ENCODE measurements at regions not wholly inside any gene's neighbourhood (a gene's known extent, or its start where the extent isn't known, plus 50 kb on each side); places are given as distances from the start of the nearest gene placed in this dataset.

DNA sequence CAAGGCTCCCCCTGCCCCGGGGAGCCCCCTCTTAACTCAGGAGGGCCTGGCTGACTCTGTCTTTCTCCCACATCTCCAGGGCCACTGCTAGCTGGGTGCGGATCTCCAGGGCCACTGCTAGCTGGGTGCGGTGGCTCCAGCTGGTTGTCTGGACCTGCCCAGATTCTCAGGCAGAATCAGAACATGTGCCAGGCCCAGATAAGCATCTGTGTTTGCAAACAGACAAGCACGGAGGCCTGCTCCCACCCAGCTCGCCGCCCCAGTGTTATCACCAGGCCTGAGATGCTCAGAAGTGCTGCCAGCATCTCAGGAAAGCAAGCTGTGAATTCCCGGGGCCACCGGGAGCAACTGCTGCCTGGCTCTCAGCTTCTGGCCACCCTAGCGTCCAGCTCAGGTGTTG is 98.4 kb upstream of the FZD10 start:
- intact Hi-C loops (cut with DNase I): no loop called here
- DNase-seq (ENCODE audit: missing footprints): no peak
- ATAC-seq: no peak

DNA sequence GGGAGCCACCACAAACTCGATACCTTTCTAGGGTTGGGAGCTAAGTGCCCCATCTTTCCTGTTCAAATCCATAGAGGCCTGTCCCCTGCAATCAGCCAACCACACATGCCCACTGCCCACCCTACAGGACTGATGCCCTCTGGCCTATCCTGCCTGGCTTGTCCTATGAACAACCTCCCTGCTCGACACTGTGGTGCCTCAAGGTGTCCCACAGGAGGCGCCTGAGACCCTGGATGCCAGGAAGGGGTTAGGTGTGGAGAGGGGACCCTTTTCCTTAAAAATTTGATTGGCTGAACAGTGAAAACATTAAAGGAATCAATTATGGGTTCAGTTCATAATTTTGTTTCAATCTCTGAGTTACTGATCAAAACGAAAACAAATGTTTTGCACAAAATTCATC is 97.3 kb upstream of the FZD10 start:
- DNase-seq (ENCODE audit: missing footprints): no peak
- ATAC-seq: no peak

DNA sequence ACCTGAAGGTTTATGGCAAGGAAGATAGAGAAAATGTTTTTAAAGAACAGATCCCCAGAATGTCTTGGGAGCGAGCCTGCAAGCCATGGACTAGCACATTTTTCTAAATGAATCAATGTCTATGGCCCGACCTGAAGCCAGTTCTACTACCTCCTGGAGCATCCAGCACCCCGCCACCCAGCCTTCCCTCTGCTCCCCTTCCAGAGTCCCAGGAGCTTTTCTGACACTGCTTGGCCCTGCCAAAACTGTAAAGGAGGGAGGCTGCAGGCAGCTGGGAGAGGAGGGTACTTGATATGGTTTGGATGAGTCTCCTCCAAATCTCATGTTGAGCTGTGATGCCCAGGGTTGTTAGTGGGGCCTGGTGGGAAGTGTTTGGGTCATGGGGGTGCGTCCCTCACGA is 95.5 kb upstream of the FZD10 start:
- intact Hi-C loops (cut with DNase I): no loop called here
- ATAC-seq: no peak
- DNase-seq (ENCODE audit: missing footprints): no peak

More for the DNA sequence above, 97.3 kb upstream of the FZD10 start:
- intact Hi-C loops (cut with DNase I): no loop called here

DNA sequence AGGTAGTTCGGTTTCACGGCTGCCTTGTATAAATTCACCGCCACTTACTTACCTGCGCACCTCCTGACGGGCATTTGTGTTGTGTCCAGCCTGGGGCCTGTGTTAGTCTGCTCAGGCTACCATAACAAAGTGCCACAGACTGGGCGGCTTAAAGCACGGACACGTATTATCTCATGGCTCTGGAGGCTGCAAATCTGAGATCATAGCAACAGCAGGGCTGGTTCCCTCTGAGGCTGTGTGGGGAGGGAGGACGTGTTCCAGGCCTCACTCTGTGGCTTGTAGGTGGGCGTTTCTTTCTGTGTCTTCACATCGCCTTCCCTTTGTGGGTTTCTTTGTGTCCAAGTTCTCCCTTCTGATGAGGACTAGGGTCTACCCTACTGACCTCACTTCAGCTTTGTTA is 93.5 kb upstream of the FZD10 start:
- intact Hi-C loops (cut with DNase I): no loop called here
- ATAC-seq: no peak
- no peak for DNase-seq (ENCODE audit: missing footprints)

DNA sequence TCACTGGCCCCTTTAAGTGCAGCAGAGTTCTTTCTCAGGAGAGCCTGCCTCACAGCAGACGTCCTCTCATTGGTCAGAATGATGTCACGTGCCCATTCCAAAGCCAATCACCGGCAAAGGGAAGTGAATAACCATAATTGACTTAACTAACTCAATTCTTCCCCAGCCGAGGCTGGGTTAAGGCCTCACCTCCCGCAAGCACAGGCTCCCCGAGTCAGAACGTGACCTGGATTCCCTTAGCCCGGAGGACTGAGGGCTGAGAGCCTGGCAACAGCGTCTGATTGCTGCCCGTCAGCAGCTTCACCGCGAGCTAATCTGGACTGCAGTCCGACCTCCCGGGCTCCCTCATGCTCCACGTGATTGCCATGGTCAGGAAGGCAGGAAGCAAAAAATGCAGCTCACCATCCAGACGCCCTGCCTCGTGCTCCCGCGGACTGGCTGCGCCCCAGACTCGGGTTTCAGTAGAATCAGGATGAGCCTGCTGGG is 92.1 kb upstream of the FZD10 start:
- ATAC-seq (peak; percentile 63), DNase-seq (ENCODE audit: missing footprints) (no peak)

DNA sequence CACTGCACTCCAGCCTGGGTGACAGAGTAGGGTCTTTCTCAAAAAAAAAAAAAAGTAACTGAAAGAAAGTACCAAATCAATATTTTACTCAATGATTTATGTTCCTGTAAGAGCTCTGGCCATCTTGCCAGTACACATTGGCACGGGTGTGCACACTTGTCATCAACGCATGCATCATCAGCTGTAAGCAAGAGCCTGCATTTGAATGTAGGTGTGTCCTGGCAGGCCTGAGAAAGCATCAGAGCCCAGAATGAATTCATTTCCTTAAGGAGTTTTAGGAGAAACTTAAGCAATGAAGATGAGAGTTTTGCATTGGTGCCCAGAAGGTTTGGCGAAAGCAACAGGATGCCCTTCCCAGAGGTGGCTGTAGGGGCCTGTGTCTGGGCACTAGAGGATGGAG is 88.5 kb upstream of the FZD10 start:
- no peak for DNase-seq (ENCODE audit: missing footprints)
- intact Hi-C loops (cut with DNase I): no loop called here
- no peak for ATAC-seq

More for the DNA sequence above, 92.1 kb upstream of the FZD10 start:
- intact Hi-C loops (cut with DNase I): no loop called here

DNA sequence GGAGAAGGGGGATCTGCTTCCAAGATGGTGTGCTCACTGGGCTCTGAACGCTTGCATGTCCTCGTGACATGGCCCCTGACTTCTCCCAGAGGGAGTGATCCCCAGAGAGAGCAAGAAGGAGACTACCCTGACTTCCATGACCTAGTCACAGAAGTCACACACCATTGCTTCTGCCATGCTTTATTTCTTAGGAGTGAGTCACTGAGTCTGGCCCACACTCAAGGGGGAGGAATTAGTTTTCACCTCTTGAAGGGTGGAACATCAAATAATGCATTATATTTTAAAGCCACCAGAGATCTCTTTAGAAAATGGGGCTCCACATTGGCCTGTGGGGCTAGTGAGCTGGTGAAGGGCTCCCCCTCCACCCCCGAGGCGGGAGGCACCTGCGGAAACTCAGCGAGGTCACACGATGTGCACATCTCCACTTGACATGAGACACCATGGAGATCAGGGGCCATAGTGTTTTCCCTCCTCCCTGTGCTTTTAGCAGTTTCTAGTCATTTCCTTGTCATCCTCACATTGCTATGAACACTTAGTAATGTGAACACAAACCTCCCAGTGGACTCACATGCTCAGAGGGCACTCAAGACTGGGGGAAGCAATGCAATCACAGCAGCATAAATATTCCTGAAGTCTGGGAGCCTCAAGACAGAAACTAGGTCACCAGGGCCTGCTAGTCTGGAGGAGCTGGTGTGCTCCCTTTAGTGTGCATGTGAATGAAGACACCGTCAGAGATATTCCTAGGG is 87.4 kb upstream of the FZD10 start:
- DNase-seq (ENCODE audit: missing footprints) (no peak), ATAC-seq (no peak)
- intact Hi-C loops (cut with DNase I): no loop called here

DNA sequence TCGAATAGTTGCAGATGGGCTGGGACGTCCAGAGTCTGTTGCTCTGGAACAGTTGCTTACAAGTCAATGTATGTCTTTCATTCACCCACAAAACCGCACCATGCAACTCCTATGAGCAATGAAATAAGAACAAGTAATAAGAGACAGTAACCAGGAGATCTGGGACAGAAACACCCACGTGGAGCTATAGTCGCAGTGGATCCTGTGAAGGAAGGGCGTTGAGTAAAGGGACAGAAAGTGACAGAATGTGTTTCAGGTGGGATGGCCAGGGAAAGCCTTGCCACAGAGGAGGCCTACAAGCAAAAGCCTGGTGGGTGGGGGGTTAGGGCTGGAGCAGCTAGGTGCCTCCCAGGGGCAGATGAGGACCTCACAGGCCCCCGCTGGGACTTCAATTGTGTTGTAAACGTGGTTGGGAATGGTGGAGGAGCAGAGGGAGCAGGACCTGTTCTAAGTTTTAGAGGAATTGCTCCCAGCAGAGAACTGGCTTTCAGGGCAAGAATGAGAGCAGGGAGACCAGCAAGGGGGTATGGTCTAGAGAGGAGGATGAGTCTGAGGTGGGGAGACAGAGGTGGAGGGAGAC is 86.7 kb upstream of the FZD10 start:
- DNase-seq (ENCODE audit: missing footprints) (no peak), ATAC-seq (no peak)
- intact Hi-C loops (cut with DNase I): no loop called here

DNA sequence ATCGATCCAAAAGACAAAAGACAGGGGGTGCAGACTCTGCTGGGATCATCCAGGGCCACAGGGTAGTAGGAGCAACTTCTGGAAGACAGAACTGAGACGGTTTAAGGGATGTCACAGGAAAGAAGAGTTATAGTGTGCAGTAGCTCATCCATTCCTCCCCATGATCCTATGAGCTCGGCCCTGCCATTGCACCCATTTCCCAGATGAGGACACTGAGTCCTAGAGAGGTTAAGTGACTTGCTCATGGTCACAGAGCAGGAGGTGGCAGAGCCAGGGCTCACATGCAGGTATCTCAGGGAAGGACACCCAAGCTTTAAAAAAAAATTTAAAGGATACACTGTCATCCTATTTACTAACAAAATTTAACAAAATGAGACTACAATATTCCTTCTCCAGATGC is 86.1 kb upstream of the FZD10 start:
- intact Hi-C loops (cut with DNase I): no loop called here
- no peak for ATAC-seq
- no peak for DNase-seq (ENCODE audit: missing footprints)

DNA sequence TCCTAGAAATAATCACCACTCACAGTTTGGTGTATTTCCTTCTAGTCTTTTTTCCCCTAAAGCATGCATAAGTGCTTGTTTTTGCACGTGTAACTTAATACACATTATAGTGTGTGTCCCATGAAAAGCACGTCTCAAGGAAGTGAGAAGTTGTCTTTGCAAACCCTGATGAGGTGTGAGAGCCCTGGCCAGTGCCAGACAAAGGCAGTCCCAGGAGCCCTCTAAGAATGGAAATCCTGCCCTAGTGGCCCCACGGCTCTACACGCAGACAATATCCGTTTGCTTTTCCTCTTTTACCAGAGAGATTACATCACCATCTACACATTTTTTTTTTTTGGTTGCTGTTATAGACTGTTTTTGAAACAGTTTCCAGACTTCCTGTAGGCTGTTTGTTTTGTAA is 85.5 kb upstream of the FZD10 start:
- intact Hi-C loops (cut with DNase I): no loop called here
- DNase-seq (ENCODE audit: missing footprints): no peak
- ATAC-seq: no peak

DNA sequence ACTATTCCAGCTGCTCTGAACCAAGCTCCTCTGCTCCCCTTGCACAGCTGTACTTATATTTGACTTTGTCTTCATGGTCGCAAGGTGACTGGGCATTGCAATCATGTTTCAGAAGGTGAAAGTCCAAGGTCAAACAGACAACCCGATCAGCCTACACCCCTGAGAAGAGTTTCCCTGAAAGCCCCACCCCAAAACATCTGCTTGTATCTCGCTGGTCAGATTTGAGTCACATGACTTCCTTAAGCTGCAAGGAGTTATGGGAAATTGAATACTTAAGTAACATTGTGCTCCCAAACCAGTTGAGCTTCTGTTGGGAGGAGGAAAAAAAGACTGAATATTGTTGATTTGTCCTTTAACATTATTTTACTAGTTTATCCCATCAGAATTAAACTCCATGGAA is 83.4 kb upstream of the FZD10 start:
- intact Hi-C loops (cut with DNase I): no loop called here
- no peak for DNase-seq (ENCODE audit: missing footprints)
- no peak for ATAC-seq

DNA sequence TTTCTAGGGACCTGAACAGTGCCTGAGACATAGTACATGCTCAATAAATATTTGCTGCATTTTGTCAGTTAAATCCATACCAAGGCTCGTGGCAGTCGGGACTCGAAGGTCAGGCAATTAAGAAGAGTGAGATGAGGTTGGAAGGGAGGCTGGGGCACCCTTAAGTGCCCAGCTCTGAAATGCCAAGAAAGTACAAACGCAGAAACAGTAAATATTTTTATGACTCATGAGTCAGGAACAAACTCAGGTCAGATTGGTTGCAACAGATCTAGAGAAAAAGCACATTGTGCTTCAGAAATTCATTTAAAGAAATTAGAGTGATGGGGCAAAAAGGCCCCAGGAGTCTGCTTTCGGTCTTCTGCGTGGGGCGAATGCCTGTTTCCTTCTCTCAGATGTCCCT is 83.0 kb upstream of the FZD10 start:
- no peak for DNase-seq (ENCODE audit: missing footprints)
- ATAC-seq: no peak
- intact Hi-C loops (cut with DNase I): no loop called here

DNA sequence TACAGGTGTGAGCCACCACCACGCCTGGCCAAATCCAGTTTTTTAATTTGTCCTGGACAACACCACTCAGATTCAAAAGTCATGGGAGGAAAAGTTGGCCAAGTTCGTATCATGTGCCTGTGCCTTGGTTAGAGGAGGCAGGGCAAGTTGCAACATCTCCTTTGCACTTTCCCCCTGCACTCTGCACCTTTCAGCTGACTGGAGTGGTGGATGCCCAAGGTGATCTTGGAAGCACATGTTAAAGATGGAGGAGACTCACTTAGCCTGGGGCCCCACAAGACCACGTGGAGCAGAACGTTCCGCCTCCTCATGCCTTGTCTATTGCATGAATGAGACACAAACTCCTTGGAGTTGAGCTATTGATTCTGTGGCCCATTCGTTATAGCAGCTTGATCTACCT is 82.1 kb upstream of the FZD10 start:
- no peak for ATAC-seq
- no peak for DNase-seq (ENCODE audit: missing footprints)
- intact Hi-C loops (cut with DNase I): no loop called here

DNA sequence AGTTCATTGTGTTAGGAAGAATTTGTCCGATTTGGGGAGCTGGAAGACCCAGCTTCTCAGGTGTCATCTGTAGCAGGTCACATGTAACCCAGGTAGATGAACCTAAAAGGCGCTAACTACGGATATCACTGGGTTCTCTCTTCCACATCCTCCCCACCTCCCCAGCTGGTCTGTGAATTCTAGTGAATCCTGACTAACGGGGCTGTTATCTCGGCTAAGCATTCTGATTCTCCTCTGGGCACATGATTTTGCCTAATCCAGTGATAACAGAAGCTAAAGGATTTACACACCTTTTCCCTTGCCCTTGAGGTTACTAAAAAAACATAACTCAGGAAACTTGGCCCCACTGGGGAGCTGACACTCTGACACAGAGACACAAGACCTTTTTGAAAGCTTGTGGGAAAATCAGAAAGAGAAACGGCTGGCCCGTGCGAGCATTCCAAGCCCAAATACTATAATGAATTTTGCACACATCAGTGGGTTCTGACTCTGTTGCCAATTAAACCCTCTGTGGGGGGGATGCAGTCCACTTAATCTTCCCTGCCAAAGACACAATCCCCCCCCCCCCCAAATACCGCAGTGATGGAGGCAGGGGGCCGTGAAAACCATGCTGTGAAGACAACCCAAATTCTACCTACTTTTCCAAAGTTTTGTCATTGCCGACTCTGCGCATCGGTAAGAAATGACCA is 81.0 kb upstream of the FZD10 start:
- DNase-seq (ENCODE audit: missing footprints) (no peak), ATAC-seq (no peak)
- intact Hi-C loops (cut with DNase I): no loop called here

DNA sequence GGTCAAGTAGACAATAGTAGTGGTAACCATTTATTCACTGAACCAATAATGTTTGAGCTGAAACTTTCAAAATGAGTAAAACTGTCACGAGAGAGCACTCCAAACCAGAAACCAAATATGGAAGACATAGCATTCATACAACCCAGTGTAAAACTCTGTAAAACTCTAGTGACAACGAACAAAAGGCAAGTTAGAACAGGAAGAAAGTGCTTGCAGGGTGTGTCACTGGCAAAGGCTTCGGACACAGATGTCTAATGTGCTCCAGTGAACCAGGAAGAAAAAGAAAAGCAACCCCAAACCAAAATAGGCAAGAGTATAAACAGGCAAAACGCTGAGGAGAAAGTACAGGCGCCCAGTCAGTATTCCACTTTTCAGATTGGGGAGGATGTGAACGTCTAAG is 79.3 kb upstream of the FZD10 start:
- intact Hi-C loops (cut with DNase I): no loop called here
- no peak for DNase-seq (ENCODE audit: missing footprints)
- no peak for ATAC-seq

DNA sequence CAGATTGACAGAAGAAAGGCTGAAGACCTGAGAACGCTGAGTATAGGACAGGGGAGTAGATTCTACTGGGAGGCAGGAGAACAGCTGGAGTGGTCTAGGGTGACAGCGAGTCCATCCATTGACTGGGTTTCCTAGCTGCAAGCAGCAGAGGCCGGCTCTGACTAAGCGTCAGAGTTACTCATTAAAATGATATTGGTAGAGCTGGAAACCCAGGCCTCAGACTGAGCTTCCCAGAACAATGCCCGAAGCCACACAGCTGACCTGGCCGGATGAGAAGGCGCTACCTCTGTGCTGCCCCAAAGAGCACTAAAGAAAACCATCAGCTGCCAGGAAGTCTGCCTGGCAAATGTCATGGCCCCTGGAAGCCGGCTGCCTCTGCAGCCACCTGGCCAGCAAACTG is 78.5 kb upstream of the FZD10 start:
- ATAC-seq (no peak), DNase-seq (ENCODE audit: missing footprints) (no peak)
- intact Hi-C loops (cut with DNase I): no loop called here

DNA sequence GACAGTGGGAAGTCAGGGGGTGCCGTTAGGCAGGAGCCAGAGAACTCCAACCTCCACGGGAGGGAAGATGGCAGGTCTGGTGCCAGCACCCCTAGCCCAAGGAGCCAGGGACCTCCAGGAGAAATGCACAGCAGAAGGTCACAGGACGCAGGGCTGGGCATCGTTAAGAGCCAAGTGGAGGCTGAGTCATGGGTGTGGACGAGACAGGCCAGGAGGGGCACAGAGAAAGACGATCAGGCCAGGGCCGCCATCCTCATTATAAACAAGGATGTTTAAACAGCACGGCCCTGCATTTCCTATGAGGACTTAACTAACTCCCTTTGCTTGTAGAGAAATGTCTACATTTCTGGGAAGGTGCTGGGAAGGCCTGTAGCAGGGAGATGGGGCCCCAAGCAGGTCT is 77.9 kb upstream of the FZD10 start:
- DNase-seq (ENCODE audit: missing footprints) (no peak), ATAC-seq (no peak)

DNA sequence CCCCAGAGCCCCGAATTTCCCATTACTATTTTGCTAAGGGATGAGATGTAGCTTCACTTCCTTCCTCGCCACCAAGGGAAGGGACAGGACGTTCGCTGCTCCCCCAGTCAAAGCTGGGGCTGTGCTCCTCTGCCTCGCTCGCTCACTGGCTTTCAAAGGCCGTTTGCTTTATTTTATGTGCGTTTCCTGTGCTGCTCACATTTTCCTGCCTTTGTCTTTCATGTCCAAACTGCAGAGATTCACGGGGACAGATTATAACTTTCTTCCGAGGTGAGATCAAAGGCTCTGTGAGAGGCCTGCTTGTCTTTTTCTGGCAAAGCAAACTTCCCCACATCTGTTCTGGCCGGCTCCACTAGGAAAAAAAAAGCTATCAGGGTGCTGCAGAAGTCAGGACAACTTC is 76.0 kb upstream of the FZD10 start:
- DNase-seq (ENCODE audit: missing footprints) (no peak), ATAC-seq (no peak)
- intact Hi-C loops (cut with DNase I): no loop called here

More for the DNA sequence above, 77.9 kb upstream of the FZD10 start:
- intact Hi-C loops (cut with DNase I): no loop called here

DNA sequence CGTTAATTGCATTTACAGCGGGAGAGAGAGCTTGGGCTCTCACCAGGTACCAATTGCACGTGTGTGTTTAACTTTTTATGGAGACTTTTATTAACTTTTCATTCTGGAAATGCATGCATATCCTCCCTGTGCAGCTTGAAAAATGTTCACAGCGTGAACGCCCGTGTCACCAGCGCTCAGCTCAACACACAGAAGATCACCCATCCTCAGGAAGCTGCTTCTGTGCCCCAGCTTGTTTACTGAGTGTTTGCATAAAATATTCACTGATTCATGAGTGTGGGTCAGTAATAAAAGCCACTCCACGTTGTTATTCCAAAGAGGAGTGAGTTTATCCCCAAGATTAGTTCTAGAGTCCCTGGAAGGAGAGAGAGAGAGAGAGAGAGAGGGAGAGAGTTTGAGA is 75.5 kb upstream of the FZD10 start:
- DNase-seq (ENCODE audit: missing footprints) (no peak), ATAC-seq (no peak)
- intact Hi-C loops (cut with DNase I): no loop called here

DNA sequence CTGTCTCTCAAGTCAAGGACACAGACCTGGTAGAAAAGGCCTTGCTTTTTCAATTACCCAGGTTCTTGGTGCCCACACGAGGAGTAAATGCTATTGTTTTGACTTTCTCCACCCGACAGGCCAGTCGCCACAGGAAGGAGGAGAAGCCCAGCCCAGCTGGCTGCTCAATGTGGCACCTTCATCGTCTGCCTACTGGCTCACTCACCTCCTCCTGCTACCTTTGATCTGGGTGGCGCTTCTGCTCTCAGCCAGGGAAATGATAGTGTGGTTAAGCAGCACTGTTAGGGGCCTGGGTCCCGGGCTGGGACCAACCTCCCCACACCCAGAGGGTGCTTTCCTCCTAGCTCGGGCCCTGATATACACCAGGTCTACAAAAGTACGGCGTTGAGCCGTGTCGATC is 75.0 kb upstream of the FZD10 start:
- intact Hi-C loops (cut with DNase I): no loop called here
- ATAC-seq (no peak), DNase-seq (ENCODE audit: missing footprints) (no peak)

Data from Right ventricle myocardium inferior (tissue), 1 donor.